Embryonic facial prominence (tissue), 1 donor: ENCODE measurements at regions not wholly inside any gene's neighbourhood (a gene's known extent, or its start where the extent isn't known, plus 50 kb on each side); places are given as distances from the start of the nearest gene placed in this dataset.
"Not testable (repeated sequence)": the region's sequence is repeated elsewhere in the genome, so short reads cannot be mapped to it uniquely, and the experiment has no call there.

Source experiments
- DNase-seq: peaks from one replicate; pipeline ENCODE4 v3.0.0-alpha.2; 2016; ENCODE audit errors: extremely low spot score

DNA sequence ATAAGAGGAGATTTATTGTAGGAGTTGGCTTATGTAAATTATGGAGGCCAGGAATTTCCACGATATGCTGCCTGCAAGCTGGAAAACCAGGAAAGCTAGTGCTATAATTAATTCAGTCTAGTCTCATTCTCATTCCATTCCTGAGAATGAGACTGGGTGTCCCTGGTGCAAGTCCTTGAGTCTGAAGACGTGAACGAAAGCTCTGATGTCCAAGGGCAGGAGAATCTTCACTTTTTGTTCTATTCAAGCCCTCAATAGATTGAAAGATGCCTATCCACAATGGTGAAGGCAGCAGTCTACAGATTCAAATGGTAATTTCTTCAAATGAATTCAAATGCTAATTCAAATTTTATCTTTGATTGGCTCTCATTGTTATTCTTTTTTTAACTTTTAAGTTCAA is 851.1 kb upstream of the MGAT4C start:
- no peak for DNase-seq

GRCh38 chr12:87096082-87096585 is 839.9 kb upstream of the MGAT4C start:
- no peak for DNase-seq

DNA sequence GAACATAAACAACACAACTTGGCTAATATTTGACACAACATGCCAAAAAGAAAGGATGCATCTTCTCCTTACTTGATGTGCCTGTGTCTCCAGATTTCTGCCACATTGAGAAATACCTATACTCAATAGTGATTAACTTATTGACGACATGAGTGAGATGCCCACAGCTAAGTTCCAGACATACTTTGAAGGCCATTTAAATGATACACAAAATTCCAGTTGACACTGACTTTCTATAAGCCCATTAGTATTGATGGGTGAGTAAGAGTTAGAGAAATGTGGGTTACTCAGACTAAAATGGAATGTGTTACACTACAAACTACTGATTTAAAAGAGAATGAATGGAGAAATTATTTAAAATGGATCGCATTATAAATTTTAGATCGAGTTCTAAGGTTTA is 838.2 kb upstream of the MGAT4C start:
- no peak for DNase-seq

GRCh38 chr12:87092421-87092820 is 836.2 kb upstream of the MGAT4C start:
- no peak for DNase-seq

DNA sequence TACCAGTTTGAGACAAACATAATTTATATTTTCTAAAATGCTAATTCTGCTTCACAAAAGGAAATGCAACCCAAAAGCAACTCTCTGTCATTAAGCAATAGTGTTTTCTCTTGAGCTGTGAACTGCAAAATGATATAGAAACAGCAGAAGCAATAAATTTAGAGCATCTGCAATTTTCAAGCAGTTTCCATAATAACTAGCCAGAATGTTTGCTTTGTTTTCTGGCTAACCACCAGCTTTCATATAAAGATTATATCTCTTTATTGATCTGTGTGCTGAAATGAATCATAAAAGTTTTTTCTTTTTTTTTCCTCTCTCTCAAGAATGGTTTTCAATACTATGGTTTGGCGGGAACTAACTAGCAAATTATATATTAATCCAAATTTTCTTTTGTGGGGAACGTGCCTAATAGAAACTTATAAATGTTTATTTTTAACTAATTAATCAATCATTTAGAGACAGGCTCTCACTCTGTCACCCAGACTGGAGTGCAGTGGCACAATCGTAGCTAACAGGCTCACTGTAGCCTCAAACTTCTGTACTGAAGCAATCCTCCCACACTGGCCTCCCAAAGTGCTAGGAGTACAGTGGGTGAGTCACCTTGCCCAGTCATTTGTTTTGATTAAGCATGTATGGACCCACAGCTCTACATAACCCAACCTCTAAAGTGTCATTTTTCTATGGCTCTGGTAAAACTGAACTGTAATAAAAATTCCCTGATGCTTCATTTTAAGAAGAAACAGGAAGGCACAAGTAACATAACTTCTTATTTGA is 830.1 kb upstream of the MGAT4C start:
- DNase-seq, result no peak

GRCh38 chr12:87085286-87085685 is 829.1 kb upstream of the MGAT4C start:
- no peak for DNase-seq

- DNase-seq, result no peak
Observed at GRCh38 chr12:87082756-87083155, 826.6 kb upstream of the MGAT4C start.

- DNase-seq, result no peak
Observed at GRCh38 chr12:87074781-87075180, 818.6 kb upstream of the MGAT4C start.

DNA sequence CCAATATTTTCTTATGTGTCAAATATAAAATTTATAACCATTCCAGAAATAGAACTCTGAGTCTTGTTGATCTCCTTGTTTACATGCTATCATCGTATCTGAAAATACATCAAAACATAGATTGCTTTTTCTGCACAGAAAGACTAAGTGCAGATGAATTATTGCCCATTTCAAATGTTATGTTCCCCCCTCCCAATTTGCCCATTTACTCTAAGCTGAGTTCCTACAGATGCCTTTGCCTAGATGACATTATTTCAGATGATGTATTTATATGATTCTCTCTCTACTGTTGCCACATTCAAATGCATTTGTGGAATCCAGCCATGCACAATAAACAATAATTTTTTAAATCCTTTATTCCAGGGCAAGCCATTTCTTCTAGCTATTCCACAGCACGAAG is 810.1 kb upstream of the MGAT4C start:
- no peak for DNase-seq

- DNase-seq, result no peak
Observed at GRCh38 chr12:87059231-87059630, 803.0 kb upstream of the MGAT4C start.

DNA sequence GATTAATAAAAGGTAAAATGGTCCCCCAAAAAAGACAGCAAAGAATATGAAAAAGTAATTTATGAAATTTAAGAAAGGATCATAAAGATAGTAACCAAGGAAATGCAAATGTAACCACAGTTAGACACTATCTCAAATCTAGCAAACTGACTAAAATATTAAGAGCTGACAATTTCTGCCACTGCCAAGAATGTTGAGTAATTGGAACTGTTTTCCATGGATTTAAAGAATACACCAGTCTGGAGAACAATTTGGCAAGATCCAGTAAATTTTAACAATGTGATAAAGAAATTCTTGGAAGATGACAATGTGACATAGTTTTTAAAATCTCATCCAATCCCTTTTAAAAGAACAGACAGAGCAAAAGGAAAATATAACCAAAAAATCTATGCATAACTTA is 798.0 kb upstream of the MGAT4C start:
- DNase-seq, result no peak

DNA sequence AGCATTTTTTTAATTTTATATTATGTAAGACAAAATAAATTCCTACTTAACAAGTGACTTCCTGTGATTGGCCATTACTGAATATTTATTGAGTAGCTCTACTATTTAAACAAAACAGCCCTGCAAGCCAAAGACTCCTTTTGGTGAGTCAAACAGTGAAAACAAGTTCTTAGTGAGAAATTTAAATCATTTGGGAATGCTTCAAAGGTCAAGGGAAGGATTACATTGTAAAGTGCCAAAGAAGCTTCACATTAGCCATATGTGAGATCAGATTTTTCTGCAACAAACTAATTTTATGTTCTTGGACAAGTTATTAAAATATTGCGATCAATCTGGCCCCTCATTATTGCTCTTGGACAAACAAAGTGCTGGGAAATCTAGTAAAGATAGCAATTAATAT is 795.4 kb upstream of the MGAT4C start:
- no peak for DNase-seq

GRCh38 chr12:87047691-87048090 is 791.5 kb upstream of the MGAT4C start:
- DNase-seq, result no peak

DNA sequence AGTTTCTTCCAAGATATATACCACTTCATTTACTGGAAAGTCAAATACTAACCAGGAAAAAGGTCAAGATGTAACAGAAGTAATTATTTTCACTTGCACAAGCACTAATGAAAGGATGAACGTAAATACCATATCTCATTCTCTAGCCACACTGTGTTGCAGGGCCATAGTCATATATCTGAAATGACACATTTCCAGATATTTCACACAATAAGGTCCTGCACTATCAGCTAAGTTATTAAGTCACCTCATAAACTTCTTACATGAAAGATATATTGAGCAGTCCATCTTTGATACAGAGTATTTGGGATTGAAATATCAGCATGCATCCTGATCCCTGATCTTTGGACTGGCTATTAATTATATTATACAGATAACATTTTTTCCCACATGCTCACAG is 783.3 kb upstream of the MGAT4C start:
- no peak for DNase-seq

DNA sequence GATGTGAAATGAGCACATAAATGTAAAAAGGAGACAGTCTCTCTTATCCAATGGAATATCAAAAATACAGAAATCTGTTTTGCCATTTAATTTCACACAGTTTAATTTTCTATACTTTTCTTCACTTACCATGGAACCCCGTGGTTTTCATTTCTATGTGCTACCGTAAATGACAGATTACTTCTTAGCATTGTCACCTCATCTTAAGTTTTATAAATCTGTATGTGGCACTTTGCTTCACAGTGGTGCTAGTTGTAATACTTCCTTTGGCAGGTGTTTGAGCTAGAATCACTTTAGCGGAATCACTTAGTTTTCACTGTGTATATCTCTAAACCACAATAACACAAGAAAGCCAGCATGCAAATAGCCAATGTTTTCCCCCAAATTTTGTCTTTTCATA is 781.9 kb upstream of the MGAT4C start:
- DNase-seq, result no peak

DNA sequence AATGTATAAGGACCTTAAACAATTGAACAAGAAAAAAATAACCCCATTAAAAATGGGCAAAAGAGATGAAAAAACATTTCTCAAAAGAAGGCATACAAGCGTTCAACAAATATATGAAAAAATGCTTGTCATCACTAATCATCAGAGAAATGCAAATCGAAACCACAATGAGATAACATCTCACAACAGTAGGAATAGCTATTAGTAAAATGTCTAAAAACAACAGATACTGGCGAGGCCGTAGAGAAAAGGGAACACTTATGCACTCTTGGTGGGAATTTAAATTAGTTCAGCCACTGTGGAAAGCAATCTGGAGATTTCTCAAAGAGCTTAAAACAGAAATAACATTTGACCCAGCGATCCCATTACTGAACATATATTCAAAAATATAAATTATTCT is 769.8 kb upstream of the MGAT4C start:
- DNase-seq, result no peak

- DNase-seq, result no peak
Observed at GRCh38 chr12:87021400-87021799, 765.2 kb upstream of the MGAT4C start.

GRCh38 chr12:87020071-87020470 is 763.9 kb upstream of the MGAT4C start:
- DNase-seq, result no peak

DNA sequence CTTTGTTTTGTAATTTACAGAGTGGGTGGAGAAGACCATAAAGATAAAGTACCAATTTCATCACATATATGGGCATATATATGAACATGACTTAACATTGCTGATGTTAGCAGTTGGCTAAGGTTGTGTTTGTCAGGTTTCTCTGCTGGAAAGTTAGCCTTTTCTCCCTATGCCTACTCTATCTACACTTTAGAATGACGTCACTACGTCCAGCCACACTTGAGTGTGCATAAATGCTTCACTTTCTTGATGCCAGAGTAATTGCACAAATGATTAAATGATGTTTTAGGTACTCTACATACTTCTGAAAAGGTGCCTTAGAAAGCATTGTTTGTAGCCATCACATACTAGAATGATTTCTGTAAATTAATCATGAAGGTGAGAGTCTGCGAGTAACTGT is 759.2 kb upstream of the MGAT4C start:
- DNase-seq, result no peak

DNA sequence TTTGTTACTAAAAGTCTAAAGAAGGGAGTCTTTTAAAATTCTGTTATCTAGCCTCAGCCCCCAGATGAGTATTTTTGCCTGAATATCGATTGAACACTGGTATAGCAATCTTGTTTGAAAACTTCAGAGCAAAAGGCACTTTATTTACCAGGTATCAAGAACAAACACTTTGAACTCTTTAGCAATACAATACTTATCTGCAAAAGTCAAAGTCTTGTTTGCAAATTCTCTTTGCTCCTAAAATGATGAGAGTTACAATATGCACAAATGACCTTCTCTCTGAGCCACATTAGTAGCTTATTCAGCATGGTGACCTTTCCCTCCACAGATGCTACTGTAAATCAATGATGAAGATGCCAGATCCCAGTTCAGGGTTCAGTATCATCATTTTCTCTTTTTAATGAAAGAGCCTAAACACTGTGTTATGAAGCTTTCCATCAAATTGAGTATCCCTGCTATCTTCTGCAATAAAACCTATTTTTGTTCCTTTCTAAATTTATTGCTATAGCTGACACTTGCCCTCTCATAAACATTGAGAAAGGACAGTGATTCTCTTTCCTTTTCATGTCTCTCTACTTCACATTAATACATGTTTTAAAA is 752.7 kb upstream of the MGAT4C start:
- DNase-seq, result no peak

DNA sequence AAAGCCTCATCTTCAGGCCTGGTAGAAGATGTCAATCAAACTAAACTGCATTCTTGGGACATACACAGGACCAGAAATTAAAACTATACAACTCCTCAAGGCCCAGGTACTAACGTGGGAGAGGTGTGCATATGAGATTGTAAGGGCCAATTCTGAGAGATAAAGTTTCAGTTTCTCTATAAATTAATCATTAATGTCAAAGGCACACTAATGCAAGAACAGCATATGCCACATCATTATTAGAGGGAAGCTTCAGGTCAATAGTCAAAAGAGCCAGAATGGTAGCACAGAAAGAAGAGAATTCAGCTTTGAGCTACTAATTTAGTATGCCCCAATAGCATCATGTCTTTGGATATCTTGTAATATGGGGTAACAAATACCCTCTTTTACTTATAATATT is 744.9 kb upstream of the MGAT4C start:
- DNase-seq, result no peak

GRCh38 chr12:86985298-86985697 is 729.1 kb upstream of the MGAT4C start:
- no peak for DNase-seq

GRCh38 chr12:86970595-86970994 is 714.4 kb upstream of the MGAT4C start:
- DNase-seq, result not testable (repeated sequence)
